SW 1271 (cell line): ENCODE measurements at regions not wholly inside any gene's neighbourhood (a gene's known extent, or its start where the extent isn't known, plus 50 kb on each side); places are given as distances from the start of the nearest gene placed in this dataset.

Experiments
- DNase-seq, 2 experiments: peaks; one replicate each; lab custom pipeline; 2025; lab: John Stamatoyannopoulos, UW

DNA sequence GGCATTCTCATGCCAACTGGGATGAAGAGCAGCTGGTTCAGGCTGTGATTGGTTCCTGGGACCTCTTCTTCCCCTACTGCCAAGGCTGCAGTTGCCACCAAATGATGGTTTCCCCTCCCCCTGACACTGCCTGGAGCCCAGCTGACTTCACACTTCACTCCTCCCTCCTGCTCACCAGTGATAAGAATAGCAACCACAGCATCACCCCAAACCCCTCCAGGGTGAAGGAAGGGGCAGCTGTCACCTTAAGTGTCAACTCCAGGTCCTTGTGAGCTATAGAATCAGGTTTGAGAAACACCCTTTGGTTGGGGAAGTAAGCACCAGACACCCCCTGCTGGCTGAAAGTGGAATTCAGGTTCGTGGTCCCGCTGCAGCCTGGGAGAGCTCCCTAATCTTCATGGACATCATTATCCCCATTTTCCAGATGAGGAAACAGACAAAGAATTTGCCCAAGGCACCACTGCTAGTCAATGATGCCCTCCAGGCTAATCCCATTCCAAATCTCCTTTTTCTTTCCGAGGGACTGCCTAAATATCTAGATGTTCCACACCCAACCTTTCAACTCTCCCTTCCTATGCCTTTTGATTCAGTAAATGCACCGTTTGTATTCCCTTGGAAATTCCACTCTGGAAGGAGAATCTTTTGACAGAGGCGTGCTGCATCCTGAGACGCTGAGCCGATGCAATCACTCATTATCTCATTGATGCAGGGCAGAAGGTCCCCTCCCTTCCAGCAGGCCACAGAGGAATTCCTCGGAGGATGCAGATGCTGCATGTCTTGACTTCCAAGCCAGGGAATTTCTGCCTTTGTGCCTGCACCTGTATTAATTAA, 50.6 kb upstream of the UQCRFS1 start:
- peak in 1 of 2 experiments; percentile 41 for DNase-seq

DNA sequence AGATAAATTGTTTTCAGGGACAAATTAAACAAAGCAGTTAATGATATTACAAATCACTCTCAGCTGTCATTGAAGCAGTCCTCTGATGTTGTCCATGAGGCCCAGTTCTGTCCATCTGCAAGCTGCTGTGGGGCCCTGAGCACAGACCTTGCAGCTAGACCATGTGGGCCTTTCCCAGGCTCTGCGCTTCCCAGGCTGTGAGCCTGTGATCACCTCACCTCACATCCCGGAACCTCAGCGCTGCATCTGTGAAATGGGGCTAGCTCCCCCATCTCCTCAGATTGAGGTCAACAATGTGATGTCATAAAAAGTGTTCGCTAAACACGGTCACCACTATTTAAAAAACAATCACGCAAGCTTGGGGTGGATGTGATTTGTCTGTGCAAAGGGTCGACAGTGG, 51.9 kb upstream of the UQCRFS1 start:
- DNase-seq, result no peak

DNA sequence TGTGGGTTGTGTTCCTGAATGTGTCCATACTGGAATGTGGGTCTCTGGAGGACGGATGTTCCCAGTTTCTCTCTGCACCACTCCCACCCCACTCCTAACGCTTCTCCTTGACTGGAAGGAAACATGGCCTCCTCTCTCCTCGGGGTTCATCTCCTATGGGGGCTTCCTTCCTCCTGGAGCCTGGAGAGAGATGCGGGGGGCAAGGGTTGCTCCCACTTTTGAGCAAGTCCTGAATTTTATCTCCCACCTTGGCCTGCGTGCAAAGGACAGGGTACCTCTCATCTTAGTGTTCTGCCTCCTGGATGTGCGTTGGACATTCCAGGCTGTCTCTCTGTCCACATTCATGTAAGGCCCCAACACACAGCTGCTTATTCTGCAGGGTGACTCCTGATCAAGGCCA, 52.5 kb upstream of the UQCRFS1 start:
- no peak for DNase-seq

DNA sequence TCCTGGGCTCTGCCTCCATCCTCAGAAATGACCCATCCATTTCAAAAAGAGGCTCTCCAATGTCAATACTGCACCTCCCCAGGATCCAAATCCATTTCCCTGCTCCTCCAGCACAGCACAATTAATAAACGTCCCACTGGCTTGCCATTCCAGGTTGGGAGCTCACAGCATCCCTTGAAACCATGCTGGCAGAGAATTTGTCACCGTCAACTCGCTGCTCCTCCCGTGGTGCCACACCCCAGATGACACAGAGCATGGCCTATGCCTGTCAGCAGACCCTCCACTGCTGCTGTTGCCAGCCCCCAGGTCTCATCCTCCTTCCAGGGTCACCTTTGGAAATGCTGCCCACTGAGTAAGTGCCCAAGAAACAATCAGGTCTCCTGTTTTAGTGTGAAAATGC, 53.0 kb upstream of the UQCRFS1 start:
- DNase-seq, result no peak

DNA sequence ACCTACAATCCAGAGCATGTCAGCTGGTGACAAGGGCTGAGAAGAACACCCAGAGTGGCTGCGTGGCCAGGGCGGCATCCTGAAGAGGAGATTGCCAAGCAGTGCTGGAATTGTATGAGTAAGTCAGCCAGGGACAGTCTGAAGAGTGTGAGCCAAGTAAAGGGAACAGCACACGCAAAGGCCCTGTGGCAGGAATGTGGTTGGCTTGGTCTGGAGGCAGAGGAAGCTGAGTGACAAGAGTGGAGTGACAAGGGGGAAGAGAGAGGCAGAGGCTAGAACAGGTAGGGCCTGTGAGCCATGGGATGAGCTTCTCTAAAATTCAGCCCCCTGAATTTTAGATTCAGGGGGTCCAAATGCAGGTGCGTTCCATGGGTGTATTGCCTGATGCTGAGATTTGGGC, 53.7 kb upstream of the UQCRFS1 start:
- DNase-seq, result no peak

DNA sequence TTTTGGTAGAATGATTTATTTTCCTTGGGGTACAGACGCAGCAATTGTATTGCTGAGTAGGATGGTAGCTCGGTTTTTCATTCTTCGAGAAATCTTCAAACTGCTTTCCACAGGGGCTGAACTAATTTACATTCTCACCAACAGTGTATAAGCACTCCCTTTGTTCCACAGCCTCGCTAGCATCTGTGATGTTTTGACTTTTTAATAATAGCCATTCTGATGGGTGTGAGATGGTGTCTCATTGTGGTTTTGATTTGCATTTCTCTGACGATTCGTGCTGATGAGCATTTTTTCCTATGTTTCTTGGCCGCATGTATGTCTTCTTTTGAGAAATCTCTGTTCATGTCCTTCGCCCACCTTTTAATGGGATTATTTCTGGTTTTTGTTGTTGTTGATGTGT, 54.8 kb upstream of the UQCRFS1 start:
- DNase-seq, result no peak

DNA sequence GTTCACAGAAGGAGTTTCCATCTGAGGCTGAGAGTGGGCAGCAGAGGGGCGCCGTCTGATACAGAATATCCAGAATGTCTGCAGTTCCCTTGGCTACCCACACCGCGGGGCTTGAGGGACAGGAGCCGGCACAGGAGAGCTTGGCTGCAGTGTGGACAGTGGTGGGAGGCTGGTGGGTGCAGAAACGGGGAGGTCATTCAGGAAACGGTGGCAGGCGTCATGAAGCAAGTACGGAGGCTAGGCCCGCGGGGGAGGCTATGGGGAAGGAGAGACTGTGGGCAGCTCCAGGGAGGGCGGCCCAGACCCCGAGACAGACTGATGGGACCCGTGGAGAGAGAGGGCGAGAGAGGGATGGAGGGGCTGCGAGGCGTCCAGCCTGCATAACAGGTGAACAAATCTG, 55.2 kb upstream of the UQCRFS1 start:
- DNase-seq, result no peak

DNA sequence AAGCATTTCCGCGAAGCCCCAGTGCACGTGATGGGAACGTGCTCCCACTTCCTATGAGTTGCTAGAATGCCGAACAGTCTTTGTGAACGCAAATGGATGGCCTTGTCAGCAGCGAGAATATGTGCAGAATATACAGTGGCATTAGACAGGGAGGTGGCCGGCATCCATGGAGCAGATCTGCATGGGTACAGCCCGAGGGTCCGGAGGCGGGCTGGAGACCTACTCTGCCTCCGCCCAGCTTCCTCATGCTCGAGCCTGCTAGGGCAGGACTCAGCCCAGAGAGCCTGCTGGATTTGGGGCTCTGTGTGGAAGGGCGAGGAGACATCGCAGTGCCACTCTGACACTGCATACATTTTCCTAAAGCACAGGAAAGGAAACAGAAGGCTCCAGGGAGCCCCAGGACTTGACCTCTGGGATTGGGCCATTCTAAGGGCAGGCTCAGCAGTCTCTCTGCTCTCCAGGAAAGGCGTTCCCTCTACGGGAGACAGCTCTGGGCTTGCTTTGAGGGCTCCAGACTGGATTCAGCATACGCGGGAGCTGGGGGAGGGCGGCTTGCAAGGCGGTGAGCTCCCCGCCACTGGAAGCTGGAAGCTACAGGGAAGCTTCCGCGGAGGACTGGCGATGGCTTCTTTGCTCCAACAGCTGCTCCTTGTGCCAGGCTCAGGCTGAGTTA, 55.9 kb upstream of the UQCRFS1 start:
- no peak for DNase-seq

DNA sequence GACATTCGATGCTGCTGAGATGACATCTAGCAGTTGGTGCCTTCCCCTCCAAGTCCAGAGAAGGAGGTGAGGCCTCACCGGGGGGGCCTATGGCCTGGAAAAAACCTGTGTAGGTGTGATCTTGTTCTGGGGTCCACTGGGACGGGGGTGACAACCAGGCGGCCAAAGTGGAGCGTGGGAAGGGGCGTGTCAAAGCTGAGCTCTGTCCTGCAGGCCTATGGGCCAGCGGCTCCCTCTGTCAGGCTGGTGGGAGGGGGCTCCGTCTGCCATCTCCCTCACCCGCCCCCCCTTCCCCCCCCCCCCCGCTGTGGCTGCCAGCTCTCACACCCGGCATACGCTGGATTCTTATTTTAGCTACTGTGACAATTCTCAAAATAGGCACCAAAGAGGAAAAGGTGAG, 56.7 kb upstream of the UQCRFS1 start:
- no peak for DNase-seq

DNA sequence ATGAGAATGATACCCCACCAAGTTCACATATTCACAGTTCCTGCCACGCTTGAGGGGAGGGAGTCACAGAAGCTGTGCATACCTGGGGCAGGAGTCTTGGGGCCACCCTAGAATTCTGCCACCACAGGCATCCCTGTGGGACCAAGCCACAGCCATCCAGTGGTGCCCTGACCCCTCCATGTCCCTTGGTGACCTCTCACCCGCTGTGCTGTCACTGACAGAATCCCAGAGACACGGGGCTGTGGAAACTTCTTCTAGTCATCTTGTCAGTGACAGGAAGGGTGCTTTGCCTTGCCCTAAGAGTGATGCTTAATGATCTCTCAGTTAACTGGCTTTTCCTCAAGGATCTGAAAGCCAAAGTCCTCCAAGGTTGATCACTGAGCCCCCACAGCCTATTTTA, 58.4 kb upstream of the UQCRFS1 start:
- DNase-seq, result no peak

DNA sequence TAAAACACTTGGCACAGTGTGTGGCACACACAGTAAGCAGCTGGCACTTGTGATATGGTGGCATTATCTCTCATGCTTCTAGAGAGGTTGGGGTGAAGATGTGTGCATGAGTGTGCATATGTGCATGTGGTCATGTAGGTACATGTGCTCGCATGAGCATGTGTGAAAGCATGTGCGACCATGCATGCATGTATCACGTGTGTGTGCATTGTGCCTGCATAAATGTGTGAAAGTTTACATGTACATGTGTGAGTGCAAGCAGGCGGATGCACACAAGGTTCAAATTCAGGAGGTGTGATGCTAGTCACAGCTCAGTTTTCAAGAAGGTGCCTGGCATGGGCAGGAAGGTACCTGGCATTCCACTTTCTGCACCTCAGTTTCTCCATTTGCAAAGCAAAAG, 59.0 kb upstream of the UQCRFS1 start:
- DNase-seq, result no peak

DNA sequence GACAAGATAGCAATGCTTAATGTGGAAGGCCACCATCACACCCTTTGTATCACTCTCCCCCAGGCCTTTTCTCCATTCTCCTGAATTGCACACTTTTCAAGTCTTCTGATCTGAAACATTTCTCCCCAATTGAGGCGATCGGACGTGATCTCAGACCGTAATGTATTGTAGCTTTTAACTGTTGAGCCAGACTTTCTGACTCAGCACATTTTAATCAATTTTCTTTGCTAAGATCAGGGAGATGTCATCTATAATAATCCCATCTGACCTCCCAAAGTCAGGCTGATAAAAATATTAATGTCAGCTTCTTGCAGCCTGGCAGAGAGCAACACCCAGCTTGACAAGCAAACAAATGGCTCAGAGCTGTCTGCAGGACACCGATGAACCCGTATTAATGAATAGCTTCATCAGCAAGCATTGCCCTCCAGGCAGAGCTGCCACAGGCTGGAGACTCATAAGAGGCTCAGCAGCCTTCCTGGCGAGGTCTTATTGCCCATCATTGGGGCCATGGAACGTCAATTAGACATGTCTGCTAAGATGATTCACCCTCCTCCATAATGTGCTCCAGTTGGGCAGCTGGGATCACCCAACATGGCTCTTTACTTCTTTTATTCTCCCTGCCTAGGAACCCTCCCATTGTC, 60.2 kb upstream of the UQCRFS1 start:
- DNase-seq, result no peak

DNA sequence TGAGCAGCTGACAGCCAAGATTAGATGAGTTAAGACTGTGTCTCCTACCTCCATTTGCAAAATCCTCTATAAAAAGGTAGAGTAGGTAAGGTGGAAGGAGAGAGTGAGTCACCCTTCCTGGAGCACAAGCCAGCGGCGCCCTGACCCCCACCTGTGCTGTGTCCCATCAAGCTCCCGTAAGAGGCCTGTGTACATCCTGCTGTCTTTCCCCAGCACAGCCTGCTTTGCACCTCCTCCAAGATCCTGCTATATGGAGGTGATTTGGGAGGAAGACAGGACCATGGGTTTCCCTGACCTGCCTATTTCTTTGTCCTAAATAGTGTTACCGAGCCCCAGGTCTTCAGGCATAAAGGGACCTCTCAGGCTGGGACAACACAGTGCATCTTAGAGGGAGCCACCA, 62.3 kb upstream of the UQCRFS1 start:
- no peak for DNase-seq

DNA sequence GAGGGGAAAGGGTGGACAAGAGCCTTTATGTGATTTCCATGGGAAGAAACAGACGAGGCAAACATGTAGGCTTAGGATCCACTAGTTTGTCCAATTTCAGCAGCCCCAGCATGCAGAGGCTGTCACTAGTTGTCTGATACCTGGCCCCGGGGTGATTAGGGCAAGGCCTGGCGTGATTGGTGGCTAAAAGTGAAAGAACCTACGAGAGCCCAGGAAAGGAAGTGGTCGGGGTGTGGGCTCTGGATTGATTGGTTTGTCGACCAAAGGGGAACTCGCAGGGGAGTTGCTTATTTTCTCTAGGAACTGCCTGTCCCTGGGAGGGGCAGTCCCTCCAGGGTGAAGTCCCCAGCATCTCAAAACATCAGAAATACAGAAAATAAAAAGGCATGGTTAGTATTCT, 64.2 kb upstream of the UQCRFS1 start:
- peak in 1 of 2 experiments; percentile 8 for DNase-seq

DNA sequence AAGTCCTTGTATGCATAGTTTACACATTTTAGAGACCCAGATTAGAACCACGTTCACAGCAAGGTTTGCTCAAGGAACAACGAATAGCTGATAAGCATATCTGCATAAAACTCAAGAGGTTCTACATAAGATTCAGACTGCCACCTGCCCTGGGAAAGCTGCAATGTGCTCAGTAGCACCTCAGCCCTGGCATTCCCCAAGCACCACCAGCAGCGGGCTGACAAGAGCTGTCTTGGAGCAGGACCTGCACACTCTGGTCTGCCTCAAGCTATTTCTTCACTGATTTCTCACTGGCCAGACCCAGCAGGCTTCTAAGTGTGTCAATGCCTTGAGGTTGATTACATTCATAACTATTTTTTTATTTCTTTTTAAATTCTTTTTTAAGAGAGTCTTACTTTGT, 65.8 kb upstream of the UQCRFS1 start:
- no peak for DNase-seq

DNA sequence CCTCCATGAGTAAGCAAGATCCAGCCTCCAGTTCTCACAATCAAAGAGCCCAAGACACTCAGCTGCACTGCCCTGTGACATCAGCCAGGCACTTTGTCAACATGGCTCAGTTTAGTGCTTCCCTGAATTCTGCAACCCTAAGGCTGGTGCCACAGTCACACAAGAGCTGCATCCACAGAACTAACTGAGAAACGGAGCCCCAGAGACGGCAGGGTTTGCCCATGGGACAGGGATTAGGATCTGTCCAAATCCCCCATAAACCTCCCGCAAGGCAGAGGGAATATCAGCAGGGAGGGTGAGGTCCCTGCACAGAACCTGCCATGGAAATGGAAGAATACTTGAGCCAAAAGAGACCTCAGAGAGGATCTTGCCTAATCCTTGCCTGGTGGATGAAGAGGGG, 70.4 kb upstream of the UQCRFS1 start:
- no peak for DNase-seq

DNA sequence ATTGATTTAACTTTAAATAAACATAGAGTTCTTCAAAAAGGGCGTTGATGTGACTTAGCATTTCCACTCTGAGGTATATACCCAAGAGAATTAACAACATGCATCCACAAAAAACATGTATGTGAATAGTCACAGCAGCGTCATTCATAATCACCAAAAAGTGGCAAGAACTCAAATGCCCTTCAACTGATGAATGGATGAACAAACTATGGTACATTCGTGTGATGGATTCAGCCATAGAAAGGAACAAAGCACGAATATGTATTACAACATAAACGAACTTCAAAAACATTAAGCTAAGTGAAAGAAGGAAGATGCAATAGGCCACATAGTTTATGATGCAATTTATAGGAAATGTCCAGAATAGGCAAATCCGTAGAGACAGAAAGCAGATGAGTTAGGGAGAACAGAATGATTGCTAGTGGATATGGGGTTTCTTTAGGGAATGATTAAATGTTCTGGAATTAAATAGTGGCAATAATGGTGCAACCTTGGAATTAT, 72.3 kb upstream of the UQCRFS1 start:
- DNase-seq, result no peak

DNA sequence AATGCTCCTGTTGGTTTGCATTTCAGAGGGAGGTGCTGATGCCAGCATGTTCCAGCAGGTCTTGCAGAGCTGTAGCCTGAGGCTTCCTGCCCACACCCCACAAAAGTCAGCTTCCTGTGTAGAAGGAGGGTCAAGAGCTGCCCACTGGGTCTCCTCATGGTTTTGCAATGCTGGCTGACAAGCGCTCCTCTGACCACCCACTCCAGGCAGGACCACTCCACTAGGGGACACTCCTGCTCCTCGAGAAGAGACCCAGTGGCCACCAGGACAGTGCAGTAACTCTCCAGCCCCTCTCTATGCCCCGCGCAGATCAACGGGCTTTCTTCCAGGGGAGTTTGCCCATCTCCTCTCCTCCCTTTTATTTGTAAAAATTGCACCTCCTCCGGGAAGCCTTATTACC, 72.9 kb upstream of the UQCRFS1 start:
- no peak for DNase-seq

DNA sequence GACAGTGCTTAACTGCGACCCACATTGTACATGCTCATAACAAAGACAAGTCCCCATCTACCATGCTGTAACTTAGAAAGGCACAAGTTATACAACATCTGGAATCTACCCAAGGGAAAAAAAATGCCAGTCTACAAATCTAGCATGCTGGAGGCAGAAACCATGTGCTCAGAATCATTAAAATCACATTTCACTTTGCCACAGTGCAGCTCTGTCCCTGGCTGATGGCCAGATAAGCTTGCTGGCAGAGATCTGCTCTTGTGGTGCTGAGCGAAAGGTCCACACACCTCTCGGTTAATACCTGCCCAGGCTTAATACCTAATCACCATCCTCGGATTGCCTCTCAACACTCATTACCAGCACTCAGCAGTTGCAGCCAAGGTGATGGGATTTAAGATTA, 74.1 kb upstream of the UQCRFS1 start:
- DNase-seq, result no peak

DNA sequence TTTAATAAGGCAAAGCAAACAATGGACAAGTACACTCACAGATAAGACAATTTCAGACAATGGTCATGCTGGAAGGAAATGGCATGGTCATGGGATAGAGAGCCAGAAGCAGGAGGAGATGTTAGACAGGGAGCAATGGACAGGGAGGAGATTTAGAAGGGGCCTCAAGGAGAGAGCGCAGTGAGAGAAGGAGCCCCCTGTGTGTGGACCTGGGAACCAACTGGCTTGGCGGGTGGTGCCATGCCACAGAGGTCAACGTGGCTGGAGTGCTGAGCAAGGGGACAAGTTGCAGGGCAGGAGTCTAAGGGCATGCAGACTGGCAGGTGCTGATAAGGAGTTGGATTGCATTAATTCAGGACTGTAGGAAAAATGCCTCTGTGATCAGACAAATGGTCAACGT, 75.3 kb upstream of the UQCRFS1 start:
- DNase-seq, result no peak

DNA sequence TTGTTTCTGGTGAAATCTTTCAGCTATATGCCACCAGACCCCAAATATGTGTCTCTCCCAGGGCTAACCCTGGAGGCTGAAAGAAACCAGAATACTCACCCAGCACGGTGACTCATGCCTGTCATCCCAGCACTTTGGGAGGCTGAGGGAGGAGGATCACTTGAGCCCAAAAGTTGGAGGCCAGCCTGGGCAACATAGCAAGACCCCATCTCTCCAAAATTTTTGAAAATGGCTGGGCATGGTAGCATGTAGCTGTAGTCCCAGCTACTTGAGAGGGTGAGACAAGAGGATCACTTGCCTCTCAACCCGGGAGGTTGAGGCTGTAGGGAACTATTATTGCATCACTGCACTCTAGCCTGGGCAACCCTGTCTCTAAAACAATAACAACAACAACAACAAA, 76.1 kb upstream of the UQCRFS1 start:
- no peak for DNase-seq

DNA sequence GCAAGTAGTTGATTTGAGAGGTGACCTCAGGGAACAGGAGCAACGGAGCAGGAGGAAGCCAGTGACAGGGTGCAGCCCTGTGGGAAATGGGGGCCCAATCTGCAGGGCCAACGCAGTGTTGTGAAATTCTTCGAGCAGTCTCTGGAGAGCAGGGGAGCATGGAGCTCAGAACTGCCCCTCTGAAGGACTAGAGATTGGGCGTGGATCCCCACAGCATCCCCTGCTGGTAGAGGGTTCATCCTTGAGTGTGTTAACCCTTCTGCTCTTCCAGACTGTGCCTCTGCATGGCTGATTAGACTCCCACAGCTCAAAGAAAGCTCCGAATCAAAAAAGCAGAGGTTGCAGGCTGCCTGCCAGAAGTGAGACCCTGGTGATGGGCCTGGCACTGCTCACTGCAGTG, 77.9 kb upstream of the UQCRFS1 start:
- no peak for DNase-seq

DNA sequence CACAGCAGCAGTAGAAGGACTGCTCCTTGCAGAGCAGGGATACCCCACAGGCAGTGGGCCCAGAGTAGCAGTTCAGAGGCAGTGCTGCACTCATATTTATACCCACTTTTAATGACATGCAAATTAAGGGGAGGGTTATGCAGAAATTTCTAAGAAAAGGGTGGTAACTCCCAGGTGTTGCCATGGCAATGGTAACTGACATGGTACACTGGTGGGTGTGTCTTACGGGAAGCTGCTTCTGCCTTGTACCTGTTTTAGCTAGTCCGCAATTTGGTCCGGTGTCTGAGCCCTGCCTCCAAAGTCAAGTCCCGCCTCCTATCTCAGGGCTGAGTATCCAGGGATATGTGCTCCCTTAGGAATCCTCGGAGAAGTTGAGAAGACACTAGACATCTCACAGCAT, 79.2 kb upstream of the UQCRFS1 start:
- no peak for DNase-seq
